ENCODE measurements at regions not wholly inside any gene's neighbourhood (a gene's known extent, or its start where the extent isn't known, plus 50 kb on each side); places are given as distances from the start of the nearest gene placed in this dataset.

DNA sequence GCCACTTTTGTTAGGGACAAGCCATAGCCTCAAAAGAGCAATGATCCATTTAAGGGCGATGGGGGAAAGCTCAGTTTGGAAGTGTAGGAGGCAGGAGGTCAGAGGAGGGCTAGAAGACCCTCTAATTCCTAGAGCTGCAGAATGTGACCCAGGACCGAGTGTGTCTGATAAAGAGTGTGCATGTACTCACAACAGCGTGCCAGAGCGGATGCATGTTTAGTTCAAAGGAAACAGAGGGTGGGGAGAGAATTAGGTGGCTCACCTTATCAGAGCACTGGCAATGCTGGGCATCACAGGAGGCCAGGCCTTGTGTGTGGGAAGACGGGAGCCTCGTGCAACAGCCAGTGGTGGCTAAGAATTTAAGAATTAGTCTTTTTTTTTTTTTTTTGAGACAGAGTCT lies 133.9 kb upstream of the COBL start:
- CTCF ChIA-PET = no interaction called here
- H3K4me3 ChIP-seq (ENCODE audit: low read depth, low read length) = no peak overlapping the region
- TF ChIP-seq, protein P1, sequence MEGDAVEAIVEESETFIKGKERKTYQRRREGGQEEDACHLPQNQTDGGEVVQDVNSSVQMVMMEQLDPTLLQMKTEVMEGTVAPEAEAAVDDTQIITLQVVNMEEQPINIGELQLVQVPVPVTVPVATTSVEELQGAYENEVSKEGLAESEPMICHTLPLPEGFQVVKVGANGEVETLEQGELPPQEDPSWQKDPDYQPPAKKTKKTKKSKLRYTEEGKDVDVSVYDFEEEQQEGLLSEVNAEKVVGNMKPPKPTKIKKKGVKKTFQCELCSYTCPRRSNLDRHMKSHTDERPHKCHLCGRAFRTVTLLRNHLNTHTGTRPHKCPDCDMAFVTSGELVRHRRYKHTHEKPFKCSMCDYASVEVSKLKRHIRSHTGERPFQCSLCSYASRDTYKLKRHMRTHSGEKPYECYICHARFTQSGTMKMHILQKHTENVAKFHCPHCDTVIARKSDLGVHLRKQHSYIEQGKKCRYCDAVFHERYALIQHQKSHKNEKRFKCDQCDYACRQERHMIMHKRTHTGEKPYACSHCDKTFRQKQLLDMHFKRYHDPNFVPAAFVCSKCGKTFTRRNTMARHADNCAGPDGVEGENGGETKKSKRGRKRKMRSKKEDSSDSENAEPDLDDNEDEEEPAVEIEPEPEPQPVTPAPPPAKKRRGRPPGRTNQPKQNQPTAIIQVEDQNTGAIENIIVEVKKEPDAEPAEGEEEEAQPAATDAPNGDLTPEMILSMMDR (IDR thresholded peaks at IDR 0.05; ENCODE audit: insufficient read depth, low read length, missing control alignments) = no peak
- POLR2A ChIA-PET = no interaction called here
- no peak for DNase-seq (ENCODE audit: low read depth, low spot score)

DNA sequence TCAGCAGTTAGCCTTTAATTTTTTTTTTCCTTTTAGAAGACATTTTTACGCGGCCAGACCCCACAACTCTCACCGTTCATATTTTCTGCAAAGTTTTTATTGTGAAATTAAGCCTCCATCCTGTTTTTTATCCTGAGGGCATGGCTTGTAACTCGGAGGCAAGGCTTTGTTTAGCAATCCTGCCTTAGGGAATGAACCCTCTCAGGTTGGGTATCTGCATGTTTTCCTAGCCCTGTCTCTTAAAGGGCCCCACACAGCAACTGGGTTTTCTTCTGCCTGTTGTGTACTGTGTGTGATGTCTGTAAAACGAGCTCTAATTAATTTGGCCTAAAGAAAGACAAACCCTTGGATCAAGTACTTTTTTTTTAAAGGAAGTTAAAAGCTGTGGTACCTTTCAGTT lies 130.2 kb upstream of the COBL start:
- TF ChIP-seq, protein P1 (IDR thresholded peaks at IDR 0.05; ENCODE audit: insufficient read depth, low read length, missing control alignments) = no peak
- no peak overlapping the region for H3K4me3 ChIP-seq (ENCODE audit: low read depth, low read length)
- ChIA-PET CTCF (no interaction called here), POLR2A (no interaction called here)
- no peak for DNase-seq (ENCODE audit: low read depth, low spot score)

DNA sequence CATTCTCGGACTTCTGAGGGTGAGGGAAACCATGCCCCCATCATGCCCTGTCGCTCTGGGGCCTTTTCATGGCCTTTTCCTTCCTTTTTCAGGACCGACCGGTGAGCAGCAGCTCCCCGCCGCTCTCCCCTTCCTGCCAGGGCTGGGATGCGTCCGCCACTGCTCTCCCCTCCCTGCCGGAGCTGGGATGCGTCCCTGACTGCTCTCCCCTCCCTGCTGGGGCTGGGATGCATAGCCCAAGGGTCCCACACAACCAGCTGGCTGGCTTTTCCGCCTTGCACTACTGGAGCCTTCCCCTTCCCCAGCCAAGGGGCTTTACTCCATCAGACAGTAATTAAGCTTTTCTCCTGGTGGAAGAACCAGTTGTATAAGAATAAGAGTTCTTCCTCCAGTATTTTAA lies 129.7 kb upstream of the COBL start:
- TF ChIP-seq, protein P1 (IDR thresholded peaks at IDR 0.05; ENCODE audit: insufficient read depth, low read length, missing control alignments) = no peak
- DNase-seq (ENCODE audit: low read depth, low spot score) = no peak
- POLR2A ChIA-PET = no interaction called here
- CTCF ChIA-PET = no interaction called here
- H3K4me3 ChIP-seq (ENCODE audit: low read depth, low read length) = no peak overlapping the region

DNA sequence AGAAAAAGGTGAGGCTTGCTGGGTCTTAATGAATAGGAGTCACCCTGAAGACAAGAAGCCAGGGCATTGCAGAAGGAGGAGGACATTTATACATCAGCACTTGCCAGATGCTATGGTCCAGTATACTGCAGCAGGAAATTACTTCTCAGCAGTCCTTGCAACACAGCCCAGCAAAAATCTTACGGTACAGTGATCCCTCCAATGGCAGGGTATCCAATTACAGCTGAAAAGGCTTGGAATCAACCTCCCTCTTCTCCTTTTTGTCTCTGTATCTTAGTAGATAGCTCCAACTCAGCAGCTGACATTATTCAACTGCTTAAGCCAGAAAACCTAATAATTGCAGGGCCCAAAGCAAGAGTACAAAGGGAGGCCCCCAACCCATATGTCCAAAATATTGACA lies 128.3 kb upstream of the COBL start:
- H3K4me3 ChIP-seq (ENCODE audit: low read depth, low read length) = no peak overlapping the region
- no peak for DNase-seq (ENCODE audit: low read depth, low spot score)
- CTCF ChIA-PET = no interaction called here
- TF ChIP-seq, protein P1 (IDR thresholded peaks at IDR 0.05; ENCODE audit: insufficient read depth, low read length, missing control alignments) = no peak
- POLR2A ChIA-PET = no interaction called here

DNA sequence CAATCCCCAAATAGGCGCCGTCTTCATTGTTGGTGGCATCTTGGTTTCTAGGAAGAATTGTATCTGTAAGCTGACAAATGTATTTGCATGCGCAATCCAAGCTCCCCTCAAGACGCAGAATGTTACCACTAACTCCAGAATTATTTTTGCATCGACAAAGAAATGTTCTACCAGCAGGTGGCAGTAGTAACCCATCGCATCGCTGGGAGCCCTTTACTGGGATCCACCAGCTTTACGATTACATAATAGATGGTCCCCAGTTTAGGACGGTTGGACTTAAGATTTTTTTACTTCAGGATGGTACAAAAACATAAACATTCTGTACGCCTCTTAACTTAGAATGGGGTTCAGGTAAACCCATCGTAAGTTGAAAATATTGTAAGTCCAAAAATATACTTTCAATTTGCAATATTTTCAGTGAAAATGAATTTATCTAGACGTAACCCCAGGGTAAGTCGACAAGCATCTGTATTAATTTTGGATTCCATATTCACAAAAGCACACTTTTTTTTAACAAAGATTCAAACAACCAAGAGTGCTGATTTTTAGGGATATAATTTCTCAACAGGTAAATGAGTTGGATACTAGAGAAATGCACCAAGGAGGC lies 114.0 kb upstream of the COBL start:
- CTCF ChIA-PET = interaction anchor here (1.1 kb wide), 1 partner anchor 1296 kb away, joined by 3 read pairs; no protein-coding TSS in a partner anchor
- H3K4me3 ChIP-seq (ENCODE audit: low read depth, low read length) = no peak overlapping the region
- TF ChIP-seq, protein P1 (IDR thresholded peaks at IDR 0.05; ENCODE audit: insufficient read depth, low read length, missing control alignments) = peak; percentile 53
- POLR2A ChIA-PET = no interaction called here
- no peak for DNase-seq (ENCODE audit: low read depth, low spot score)

DNA sequence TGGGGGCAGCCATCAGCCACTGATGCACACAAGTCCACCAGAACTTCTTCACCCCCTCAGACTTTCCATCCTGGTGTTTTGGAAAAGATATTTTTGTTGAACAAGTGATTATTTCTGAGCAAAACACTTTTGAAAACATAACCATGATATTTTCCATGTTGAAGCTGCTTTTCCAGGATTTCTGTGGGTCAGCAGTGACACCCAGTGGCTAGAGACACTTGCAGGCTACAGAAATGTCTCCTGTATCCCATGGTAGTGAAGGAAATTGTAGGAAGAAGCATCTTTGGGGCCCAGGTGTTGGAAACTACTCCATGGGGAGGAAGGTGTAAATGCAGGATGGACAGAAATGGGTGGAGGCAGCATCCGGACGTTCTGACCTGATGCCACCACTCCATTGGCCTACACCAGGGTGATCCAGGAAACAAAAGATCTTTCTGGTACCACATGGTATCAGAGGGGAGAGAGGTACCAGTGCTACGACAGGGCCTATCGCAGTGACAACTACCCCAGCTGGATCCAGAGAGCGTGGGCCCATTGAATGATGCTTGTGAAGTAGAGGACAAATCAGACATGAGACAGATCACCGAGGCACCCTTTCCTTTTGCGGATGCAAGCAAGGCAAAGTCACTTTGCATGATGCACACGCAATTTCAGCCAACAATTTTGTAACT lies 111.7 kb upstream of the COBL start:
- H3K4me3 ChIP-seq (ENCODE audit: low read depth, low read length) = no peak overlapping the region
- TF ChIP-seq, protein P1 (IDR thresholded peaks at IDR 0.05; ENCODE audit: insufficient read depth, low read length, missing control alignments) = no peak
- CTCF ChIA-PET = interaction anchor here (0.9 kb wide), 1 partner anchor 266 kb away, joined by 7 read pairs; no protein-coding TSS in a partner anchor
- POLR2A ChIA-PET = no interaction called here
- DNase-seq (ENCODE audit: low read depth, low spot score) = no peak
